ENCODE measurements at regions not wholly inside any gene's neighbourhood (a gene's known extent, or its start where the extent isn't known, plus 50 kb on each side); places are given as distances from the start of the nearest gene placed in this dataset.

DNA sequence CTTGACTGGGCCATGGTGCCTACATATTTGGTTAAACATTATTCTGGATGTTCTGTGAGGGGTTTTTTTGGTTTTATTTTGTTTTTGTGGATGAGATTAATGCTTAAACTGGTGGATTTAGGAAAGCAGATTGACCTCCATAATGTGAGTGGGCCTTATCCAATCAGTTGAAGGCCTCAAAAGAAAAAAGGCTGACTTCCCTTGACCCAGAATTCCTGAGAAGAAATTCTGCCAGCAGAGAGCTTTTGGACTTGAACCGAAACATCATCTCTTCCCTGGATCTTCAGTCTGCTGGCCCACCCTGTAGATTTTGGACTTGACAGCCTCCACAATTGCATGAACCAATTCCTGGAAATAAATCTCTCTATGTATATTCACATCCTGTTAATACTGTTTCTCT, 94.4 kb downstream of the ADRA2A start:
- TF ChIP-seq, protein P1, sequence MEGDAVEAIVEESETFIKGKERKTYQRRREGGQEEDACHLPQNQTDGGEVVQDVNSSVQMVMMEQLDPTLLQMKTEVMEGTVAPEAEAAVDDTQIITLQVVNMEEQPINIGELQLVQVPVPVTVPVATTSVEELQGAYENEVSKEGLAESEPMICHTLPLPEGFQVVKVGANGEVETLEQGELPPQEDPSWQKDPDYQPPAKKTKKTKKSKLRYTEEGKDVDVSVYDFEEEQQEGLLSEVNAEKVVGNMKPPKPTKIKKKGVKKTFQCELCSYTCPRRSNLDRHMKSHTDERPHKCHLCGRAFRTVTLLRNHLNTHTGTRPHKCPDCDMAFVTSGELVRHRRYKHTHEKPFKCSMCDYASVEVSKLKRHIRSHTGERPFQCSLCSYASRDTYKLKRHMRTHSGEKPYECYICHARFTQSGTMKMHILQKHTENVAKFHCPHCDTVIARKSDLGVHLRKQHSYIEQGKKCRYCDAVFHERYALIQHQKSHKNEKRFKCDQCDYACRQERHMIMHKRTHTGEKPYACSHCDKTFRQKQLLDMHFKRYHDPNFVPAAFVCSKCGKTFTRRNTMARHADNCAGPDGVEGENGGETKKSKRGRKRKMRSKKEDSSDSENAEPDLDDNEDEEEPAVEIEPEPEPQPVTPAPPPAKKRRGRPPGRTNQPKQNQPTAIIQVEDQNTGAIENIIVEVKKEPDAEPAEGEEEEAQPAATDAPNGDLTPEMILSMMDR (IDR thresholded peaks at IDR 0.05): no peak
- TF ChIP-seq POLR2A (IDR thresholded peaks at IDR 0.05) (no peak), EP300 (IDR thresholded peaks at IDR 0.05) (no peak)
